Panc1 (cell line): ENCODE measurements at regions not wholly inside any gene's neighbourhood (a gene's known extent, or its start where the extent isn't known, plus 50 kb on each side); places are given as distances from the start of the nearest gene placed in this dataset.

Experiments used
- ATAC-seq: fragments of 200-7000 bp; cut with Tn5 transposase; 2 replicates; pipeline ENCODE4 v1.9.1; 2020; ENCODE audit warnings: mild to moderate bottlenecking, moderate library complexity
- BruUV-seq: library from RNA; stranded (reverse); fragments of 400-500 nt; replicated peaks from 2 replicates; lab custom pipeline; 2021; lab: Mats Ljungman, UMichigan
- CTCF ChIA-PET: fragments of 300-600 bp; sonication (Branson Sonifier 250); formaldehyde crosslinking; loops from one replicate; lab custom pipeline; 2022; ENCODE audit warnings: antibody characterized with exemption; lab: Charles Lee
- POLR2A ChIA-PET: fragments of 300-600 bp; sonication (Branson Sonifier 250); formaldehyde crosslinking; loops from one replicate; lab custom pipeline; 2022; ENCODE audit warnings: antibody characterized with exemption; lab: Charles Lee
- DNase-seq: peaks from one replicate; pipeline ENCODE4 v3.0.0-alpha.2; 2010; ENCODE audit warnings: low read depth, low spot score
- H3K27ac ChIP-seq: 2 replicates; pipeline ENCODE4 v1.5.1; 2011; ENCODE audit warnings: mild to moderate bottlenecking, low read length, inconsistent platforms
- H3K27me3 ChIP-seq: fragments of 200-500 bp; sonication (Bioruptor generic); 2 replicates; pipeline ENCODE4 v1.6.0; 2014; ENCODE audit warnings: low read length, inconsistent platforms; ENCODE audit not compliant: control insufficient read depth, insufficient read depth
- H3K36me3 ChIP-seq: fragments of 200-500 bp; sonication (Bioruptor generic); 2 replicates; pipeline ENCODE4 v1.5.1; 2014; ENCODE audit warnings: inconsistent platforms, mild to moderate bottlenecking, low read length, moderate library complexity; ENCODE audit not compliant: control insufficient read depth, insufficient read depth
- H3K4me1 ChIP-seq: 2 replicates; pipeline ENCODE4 v1.5.1; 2011; ENCODE audit warnings: inconsistent platforms, mild to moderate bottlenecking, low read length, moderate library complexity; ENCODE audit not compliant: control insufficient read depth, insufficient read depth
- H3K4me3 ChIP-seq, 2 experiments: 2 replicates each; pipeline ENCODE4 v1.5.1; 2011 to 2012; ENCODE audit warnings: low read depth in 2 of 2, low read length in 2 of 2, mild to moderate bottlenecking in 2 of 2, inconsistent platforms in 1 of 2, moderate library complexity in 1 of 2
- H3K9me3 ChIP-seq: fragments of 200-500 bp; sonication (Bioruptor generic); 2 replicates; pipeline ENCODE4 v1.5.1; 2014; ENCODE audit warnings: low read depth, mild to moderate bottlenecking, inconsistent platforms, low read length, moderate library complexity; ENCODE audit not compliant: control insufficient read depth, insufficient read depth
- CTCF ChIP-seq: fragments of 450-650 bp; IDR thresholded peaks from 2 replicates; pipeline ENCODE4 v1.5.1; 2017; ENCODE audit warnings: mild to moderate bottlenecking
- POLR2AphosphoS5 ChIP-seq: IDR thresholded peaks from 2 replicates; pipeline ENCODE4 v1.6.1; 2012; ENCODE audit warnings: mild to moderate bottlenecking, low read depth, low read length, moderate library complexity
- REST ChIP-seq, 2 experiments: IDR thresholded peaks; 2 replicates each; pipeline ENCODE4 v1.6.1; 2011 to 2012; ENCODE audit warnings: low read depth in 2 of 2, control low read depth in 1 of 2, low read length in 1 of 2, mild to moderate bottlenecking in 1 of 2, moderate library complexity in 1 of 2; ENCODE audit not compliant: insufficient read depth in 1 of 2
- SIN3A ChIP-seq: IDR thresholded peaks from 2 replicates; pipeline ENCODE4 v1.6.1; 2012; ENCODE audit warnings: low read depth, mild to moderate bottlenecking, low read length, moderate library complexity, borderline replicate concordance; ENCODE audit not compliant: insufficient read depth
- TCF7L2 ChIP-seq: IDR thresholded peaks from 2 replicates; pipeline ENCODE4 v1.6.1; 2011; ENCODE audit warnings: mild to moderate bottlenecking, low read depth, low read length, inconsistent platforms
- in situ Hi-C: cut with HindIII; loops from 2 replicates; pipeline ENCODE4 v1.10.0; 2016; ENCODE audit warnings: low sequenced_read_pairs, low pct_unique_long_range_greater_than_20kb
- intact Hi-C: fragments of 100-400 bp; cut with micrococcal nuclease; formaldehyde crosslinking; loops from one replicate; pipeline ENCODE4 v1.10.0; 2022; ENCODE audit not compliant: unreplicated experiment

GRCh38 chr2:34848691-34849090 is 1249.6 kb upstream of the FAM98A start:
- ATAC-seq = no peak
- in situ Hi-C loops = no loop called here
- ChIA-PET POLR2A (no interaction called here), CTCF (no interaction called here)
- Histone ChIP-seq H3K4me1 (no peaks in the 10 kb centered on the region), H3K4me3 (no peak overlapping the region), H3K9me3 (no peaks in the 10 kb centered on the region), H3K27ac (no peak overlapping the region), H3K27me3 (no peaks in the 10 kb centered on the region), H3K36me3 (no peaks in the 10 kb centered on the region)
- BruUV-seq = no TSS peak
- intact Hi-C loops = no loop called here
- no peak for TF ChIP-seq SIN3A
- TF ChIP-seq REST (IDR thresholded peaks at IDR 0.05; ENCODE audit: insufficient read depth in 1 of 2, low read depth in 2 of 2, low read length in 1 of 2) = no peak
- no peak for TF ChIP-seq POLR2AphosphoS5
- TF ChIP-seq CTCF = no peak
- TF ChIP-seq TCF7L2 = no peak
- DNase-seq = no peak

- intact Hi-C loops = no loop called here
Observed at GRCh38 chr2:34848132-34848531, 1249.0 kb upstream of the FAM98A start.

More at GRCh38 chr2:34848132-34848531, 1249.0 kb upstream of the FAM98A start:
- Histone ChIP-seq H3K27ac (no peak overlapping the region), H3K9me3 (no peaks in the 10 kb centered on the region), H3K4me1 (no peaks in the 10 kb centered on the region), H3K4me3 (no peak overlapping the region), H3K27me3 (no peaks in the 10 kb centered on the region), H3K36me3 (no peaks in the 10 kb centered on the region)
- no peak for TF ChIP-seq POLR2AphosphoS5
- no peak for TF ChIP-seq TCF7L2
- TF ChIP-seq SIN3A = no peak
- TF ChIP-seq CTCF = no peak
- TF ChIP-seq REST (IDR thresholded peaks at IDR 0.05; ENCODE audit: insufficient read depth in 1 of 2, low read depth in 2 of 2, low read length in 1 of 2) = no peak
- BruUV-seq = no TSS peak
- POLR2A ChIA-PET = no interaction called here
- ATAC-seq (no peak), DNase-seq (no peak)
- CTCF ChIA-PET = no interaction called here
- in situ Hi-C loops = no loop called here
